AG09319 (cell line): ENCODE measurements at regions not wholly inside any gene's neighbourhood (a gene's known extent, or its start where the extent isn't known, plus 50 kb on each side); places are given as distances from the start of the nearest gene placed in this dataset.

Source experiments
- DNase-seq: peaks from one replicate; pipeline ENCODE4 v3.0.0-alpha.2; 2010; ENCODE audit warnings: low read depth; ENCODE audit errors: extremely low read depth
- TF ChIP-seq, protein P1 (sequence below): IDR thresholded peaks from 2 replicates; pipeline ENCODE4 v1.5.1; 2011; ENCODE audit warnings: low read depth, mild to moderate bottlenecking, inconsistent platforms, low read length, moderate library complexity

- TF ChIP-seq, protein P1, sequence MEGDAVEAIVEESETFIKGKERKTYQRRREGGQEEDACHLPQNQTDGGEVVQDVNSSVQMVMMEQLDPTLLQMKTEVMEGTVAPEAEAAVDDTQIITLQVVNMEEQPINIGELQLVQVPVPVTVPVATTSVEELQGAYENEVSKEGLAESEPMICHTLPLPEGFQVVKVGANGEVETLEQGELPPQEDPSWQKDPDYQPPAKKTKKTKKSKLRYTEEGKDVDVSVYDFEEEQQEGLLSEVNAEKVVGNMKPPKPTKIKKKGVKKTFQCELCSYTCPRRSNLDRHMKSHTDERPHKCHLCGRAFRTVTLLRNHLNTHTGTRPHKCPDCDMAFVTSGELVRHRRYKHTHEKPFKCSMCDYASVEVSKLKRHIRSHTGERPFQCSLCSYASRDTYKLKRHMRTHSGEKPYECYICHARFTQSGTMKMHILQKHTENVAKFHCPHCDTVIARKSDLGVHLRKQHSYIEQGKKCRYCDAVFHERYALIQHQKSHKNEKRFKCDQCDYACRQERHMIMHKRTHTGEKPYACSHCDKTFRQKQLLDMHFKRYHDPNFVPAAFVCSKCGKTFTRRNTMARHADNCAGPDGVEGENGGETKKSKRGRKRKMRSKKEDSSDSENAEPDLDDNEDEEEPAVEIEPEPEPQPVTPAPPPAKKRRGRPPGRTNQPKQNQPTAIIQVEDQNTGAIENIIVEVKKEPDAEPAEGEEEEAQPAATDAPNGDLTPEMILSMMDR: no peak
- DNase-seq: no peak
These were observed 169.0 kb downstream of the BEND2 start for GRCh38 chrX:18051690-18052089.

- TF ChIP-seq, protein P1: no peak
- DNase-seq: no peak
These were observed 173.2 kb downstream of the BEND2 start for GRCh38 chrX:18047491-18047890.

DNA sequence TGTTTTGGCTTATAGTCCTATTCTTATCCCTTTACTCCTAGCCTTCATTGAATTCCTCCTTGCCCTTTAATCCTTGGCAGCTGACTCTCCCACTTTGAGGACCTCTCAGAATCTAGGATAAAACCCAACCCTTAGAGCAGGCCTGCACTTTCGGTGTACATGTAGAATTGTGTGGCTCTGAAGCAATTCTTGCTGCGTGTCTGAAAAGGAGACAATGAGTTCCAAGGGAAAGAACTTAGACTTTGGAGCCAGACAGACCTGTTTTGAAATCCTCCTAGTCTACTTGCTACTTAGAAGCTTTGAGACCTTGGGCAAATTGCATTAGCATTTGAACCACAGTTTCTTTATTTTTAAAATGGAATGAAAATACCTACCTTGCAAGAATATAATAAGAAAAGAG, 175.2 kb downstream of the BEND2 start:
- no peak for DNase-seq
- TF ChIP-seq, protein P1: no peak

DNA sequence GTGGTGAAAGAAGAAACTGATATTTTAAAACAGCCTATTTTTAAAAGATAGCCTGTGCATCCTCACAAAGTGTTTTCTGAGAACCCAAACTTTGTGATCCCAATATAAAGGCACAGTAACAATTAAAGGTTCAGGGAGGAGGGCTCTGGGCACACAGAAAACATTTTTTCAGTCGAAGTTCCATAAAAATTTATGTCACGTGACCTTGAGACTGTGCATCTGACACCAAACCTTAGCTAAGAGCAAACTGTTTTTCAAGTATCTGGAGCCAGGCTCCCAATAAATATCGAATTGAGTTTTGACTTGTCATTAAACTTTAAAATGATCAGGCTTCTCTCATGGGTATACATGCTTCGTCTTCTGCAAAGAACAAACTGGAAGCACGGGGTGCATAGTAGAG, 177.9 kb downstream of the BEND2 start:
- no peak for DNase-seq
- TF ChIP-seq, protein P1: no peak

DNA sequence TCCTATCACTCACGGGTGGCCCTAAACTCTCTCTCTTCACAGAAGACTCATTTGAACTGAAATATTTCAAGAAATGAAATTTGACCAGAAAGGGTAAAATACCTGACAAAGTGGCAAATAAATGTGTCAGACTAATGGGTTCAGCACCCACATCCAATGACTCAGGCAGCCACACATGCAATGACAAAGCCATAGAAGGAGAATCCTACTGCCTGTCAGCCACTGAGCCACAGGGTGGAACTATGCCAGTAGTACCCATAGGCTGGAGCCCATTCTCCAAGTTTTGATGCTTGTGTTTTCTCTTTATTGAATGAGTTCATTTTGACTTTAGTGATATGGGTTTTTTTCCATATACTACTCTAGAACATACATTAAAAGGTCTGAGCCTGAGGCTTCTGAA, 179.0 kb downstream of the BEND2 start:
- TF ChIP-seq, protein P1: no peak

DNA sequence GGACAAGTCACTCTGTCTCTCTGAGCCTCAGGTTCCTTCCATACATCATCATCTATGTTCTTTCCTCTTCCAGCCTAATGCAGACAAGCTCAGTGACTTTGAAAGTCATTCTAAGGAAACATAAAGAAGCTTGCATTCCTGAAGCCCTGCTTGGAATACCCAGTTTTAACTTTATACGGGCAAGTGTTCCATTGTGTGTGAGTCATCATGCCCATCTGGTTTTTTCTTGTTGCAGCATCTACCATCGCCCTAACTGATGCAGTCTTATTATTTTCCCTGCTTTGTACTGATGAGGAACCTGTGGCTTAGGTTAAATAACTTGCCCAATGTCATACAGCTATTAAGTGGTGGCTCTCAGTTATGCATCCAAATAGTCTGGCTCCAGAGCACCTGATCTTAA, 177.9 kb upstream of the RAI2 start:
- TF ChIP-seq, protein P1: no peak
- DNase-seq: no peak

More for the DNA sequence above, 179.0 kb downstream of the BEND2 start:
- no peak for DNase-seq

DNA sequence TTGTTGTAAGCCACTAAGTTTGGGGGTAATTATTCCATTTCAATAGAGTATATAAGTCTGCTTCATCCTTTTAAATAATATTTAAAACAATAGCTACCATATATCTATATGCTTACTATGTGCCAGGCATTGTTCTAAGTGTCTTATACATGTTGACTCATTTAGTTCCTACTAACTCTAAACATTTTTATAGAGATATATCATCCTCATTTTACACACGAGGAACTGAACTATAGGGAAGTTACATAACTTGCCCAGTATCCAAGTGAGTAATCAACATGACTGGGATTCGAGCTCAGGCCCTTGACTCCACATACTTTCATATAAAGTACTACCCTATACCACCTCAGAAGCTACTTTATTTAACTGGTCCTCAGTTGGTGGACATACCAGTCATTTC, 175.3 kb upstream of the RAI2 start:
- DNase-seq: no peak
- TF ChIP-seq, protein P1: no peak

GRCh38 chrX:18034945-18035344, 173.8 kb upstream of the RAI2 start:
- TF ChIP-seq, protein P1: no peak
- DNase-seq: no peak
